ENCODE measurements at regions not wholly inside any gene's neighbourhood (a gene's known extent, or its start where the extent isn't known, plus 50 kb on each side); places are given as distances from the start of the nearest gene placed in this dataset.

DNA sequence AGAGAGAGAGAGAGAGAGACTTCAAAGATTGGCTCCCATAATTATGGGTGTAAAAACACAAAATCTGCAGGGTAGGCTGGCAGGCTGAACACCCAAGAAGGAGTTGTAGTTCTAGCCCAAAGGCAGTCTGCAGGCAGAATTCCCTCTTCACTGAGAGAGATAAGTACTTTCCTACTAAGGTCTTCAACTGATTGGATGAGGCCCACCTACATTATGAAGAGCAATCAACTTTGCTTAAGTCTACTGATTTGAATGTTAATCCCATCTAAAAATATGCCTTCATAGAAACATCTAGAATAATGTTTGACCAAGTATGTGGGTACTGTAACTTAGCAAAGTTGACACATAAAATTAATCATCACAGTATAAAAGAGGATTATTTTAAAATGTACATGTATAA is 949.7 kb downstream of the HACE1 start:
- TF ChIP-seq POLR2A (IDR thresholded peaks at IDR 0.05; ENCODE audit: low read depth, low read length): no peak
- DNase-seq (ENCODE audit: insufficient read length, low spot score) (no peak), FAIRE-seq (no peak)

DNA sequence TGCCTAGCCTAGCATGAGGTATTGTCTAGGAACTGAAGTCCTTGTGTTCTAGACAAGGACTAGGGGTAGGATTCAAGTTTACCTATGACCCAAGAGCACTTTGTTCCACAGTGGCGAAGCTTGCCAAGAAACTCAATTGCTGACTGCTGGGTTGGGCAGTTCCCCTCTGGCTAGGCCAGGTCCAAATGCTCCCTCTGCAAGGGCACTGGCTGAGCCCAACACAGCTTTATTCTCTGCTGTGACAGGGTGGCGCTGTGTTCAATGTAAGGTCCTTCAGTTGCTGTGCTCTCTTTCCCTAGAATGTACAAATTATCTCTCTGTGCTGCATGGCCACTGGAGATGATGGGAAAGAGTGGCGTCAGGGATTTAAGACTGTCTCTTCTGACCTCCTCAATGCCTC is 950.8 kb downstream of the HACE1 start:
- no peak for TF ChIP-seq POLR2A (IDR thresholded peaks at IDR 0.05; ENCODE audit: low read depth, low read length)
- no peak for FAIRE-seq
- DNase-seq (ENCODE audit: insufficient read length, low spot score): no peak

DNA sequence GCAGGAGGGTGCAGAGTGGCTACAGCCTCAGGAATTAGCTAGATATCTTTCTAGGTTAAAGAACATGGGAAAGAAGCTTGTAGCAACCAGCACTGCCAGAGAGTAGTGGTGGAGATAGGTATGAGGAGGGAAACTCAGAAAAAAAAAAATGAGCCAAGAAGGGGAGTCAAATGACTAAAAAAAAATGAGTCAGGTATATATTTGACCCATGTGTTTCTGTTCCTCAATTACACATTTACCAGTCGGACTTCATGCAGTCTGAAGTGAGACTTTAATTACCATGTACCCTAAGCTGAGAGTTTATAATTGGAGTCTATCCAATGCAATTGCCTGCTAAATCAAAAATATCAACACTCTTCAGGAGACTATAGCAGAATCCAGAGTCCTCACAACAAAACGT is 964.6 kb downstream of the HACE1 start:
- DNase-seq (ENCODE audit: insufficient read length, low spot score) (no peak), FAIRE-seq (no peak)
- TF ChIP-seq POLR2A (IDR thresholded peaks at IDR 0.05; ENCODE audit: low read depth, low read length): no peak

DNA sequence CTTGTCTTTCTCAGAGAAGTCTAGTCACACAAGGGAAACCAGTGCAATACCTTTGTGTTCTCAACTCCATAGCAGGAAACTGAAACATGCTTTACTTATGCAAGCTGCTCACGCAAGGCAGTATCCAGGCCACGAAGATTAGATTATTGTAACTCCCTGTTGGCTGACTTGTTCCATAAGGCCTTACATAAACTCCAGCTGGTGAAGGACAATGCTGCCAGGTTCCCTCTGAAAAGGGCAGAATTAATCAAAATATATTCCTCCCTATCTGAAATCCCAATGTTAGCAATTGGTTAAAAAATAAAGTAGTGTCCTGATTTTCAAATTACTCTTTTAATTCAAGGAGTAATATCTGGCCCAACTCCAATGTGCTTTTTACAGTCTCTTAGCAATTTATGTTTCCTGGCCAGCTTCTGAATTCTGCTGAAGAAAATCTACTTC is 966.6 kb downstream of the HACE1 start:
- no peak for TF ChIP-seq POLR2A (IDR thresholded peaks at IDR 0.05; ENCODE audit: low read depth, low read length)
- FAIRE-seq (no peak), DNase-seq (ENCODE audit: insufficient read length, low spot score) (no peak)

DNA sequence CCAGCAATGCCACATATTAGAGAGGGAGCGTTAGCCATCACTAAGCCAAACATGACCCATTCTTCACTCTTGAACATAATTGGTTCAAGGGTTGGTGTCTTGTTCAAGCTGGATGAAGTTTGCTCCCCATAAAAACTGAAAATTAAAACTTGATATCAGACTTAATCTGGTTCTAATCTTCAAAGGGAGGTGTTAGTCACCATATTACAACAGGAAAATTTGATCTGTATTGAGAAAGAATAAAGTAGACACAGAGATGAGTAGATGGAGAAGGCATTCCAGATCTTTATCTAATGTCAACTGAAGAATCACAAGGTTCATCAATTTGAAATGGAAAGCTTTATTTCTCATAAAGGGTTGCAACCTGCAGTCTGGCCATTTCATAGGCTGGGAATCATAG is 972.8 kb downstream of the HACE1 start:
- TF ChIP-seq POLR2A (IDR thresholded peaks at IDR 0.05; ENCODE audit: low read depth, low read length): no peak
- DNase-seq (ENCODE audit: insufficient read length, low spot score) (no peak), FAIRE-seq (no peak)

DNA sequence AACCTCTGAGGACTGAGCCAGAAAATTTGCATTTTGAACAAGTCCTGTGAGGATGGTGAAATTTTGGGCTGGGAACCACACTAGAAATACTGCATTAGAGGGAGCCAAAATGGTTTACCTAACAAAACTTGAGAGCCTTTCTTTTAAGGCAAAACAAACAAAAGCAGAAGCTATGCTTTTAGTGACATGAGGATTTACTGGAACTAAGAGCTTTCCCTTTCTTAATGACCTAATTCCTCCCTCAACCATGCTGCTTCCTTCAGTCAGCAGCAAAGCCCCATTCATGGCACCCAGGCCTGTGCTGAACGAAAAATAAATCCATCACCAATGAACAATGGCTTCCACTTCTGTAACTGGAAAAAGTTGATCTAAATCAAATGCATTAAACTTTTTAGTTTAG is 974.3 kb downstream of the HACE1 start:
- DNase-seq (ENCODE audit: insufficient read length, low spot score): no peak
- no peak for TF ChIP-seq POLR2A (IDR thresholded peaks at IDR 0.05; ENCODE audit: low read depth, low read length)
- no peak for FAIRE-seq

DNA sequence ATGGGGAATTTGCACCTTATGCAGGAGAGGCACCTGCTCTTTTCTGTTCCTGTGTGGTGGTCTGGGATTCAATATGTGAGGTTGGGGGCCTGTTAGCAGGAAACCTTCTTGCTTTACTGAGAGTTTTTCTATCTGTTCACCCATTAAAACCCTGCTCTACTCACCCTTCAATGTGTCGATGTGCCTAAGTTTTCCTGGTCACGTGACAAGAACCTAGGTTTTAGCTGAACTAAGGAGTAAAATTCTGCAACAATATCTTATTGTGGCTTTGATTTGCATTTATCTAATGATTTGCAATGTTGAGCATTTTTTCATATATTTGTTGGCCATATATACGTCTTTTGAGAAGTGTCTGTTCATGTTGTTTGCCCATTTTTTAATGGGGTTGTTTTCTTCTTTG is 979.9 kb downstream of the HACE1 start:
- TF ChIP-seq POLR2A (IDR thresholded peaks at IDR 0.05; ENCODE audit: low read depth, low read length): no peak
- DNase-seq (ENCODE audit: insufficient read length, low spot score) (no peak), FAIRE-seq (no peak)

DNA sequence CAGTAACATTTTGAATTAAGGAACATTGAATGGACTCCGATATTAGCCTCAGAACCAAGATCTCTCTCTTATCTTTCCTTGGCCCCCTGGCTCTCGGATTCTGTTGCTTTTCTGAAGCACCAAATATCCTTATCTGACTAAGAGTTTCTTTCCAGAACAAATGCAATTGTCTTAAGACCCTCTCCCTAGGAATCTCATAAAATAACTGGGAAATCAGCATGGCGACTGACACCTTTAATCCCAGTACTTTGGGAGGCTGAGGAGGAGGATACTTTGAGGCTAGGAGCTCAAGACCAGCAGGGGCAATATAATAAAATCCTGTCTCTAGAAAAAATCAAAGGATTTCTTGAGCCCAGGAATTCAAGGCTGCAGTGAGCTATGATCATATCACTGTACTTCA is 984.5 kb downstream of the HACE1 start:
- no peak for DNase-seq (ENCODE audit: insufficient read length, low spot score)
- no peak for TF ChIP-seq POLR2A (IDR thresholded peaks at IDR 0.05; ENCODE audit: low read depth, low read length)
- no peak for FAIRE-seq

DNA sequence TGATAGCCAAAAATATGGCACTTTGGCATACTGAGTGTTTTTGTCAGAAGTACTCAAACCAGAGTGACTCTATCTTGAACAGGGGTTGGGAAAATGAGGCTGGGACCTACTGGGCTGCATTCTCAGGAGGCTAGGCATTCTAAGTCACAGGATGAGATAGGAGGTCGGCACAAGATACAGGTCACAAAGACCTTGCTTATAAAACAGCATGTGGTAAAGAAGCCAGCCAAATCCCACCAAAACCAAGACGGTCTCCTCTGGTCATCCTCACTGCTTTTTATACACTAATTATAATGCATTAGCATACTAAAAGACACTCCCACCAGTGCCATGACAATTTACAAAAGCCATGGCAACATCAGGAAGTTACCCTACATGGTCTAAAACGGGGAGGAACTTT is 985.1 kb downstream of the HACE1 start:
- DNase-seq (ENCODE audit: insufficient read length, low spot score): no peak
- no peak for TF ChIP-seq POLR2A (IDR thresholded peaks at IDR 0.05; ENCODE audit: low read depth, low read length)
- FAIRE-seq: no peak

DNA sequence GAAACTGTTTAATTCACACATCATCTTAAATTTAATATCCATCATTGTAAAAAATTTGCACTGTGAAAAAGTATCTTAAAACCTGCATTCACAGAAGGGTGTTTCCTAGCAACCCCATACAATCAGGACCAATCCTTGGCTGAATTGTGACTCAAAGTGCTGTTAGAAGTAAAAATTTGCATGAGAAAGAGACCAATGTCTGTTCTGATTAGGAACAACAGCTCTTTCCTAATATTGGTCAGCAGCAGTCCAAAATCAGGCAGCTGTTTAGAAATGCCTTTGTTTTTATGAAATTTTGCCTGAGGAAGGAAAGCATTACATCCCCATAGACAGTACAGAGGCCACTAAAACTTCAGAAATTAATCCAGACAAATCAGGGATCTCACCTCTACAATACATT is 987.0 kb downstream of the HACE1 start:
- no peak for DNase-seq (ENCODE audit: insufficient read length, low spot score)
- no peak for TF ChIP-seq POLR2A (IDR thresholded peaks at IDR 0.05; ENCODE audit: low read depth, low read length)
- no peak for FAIRE-seq

DNA sequence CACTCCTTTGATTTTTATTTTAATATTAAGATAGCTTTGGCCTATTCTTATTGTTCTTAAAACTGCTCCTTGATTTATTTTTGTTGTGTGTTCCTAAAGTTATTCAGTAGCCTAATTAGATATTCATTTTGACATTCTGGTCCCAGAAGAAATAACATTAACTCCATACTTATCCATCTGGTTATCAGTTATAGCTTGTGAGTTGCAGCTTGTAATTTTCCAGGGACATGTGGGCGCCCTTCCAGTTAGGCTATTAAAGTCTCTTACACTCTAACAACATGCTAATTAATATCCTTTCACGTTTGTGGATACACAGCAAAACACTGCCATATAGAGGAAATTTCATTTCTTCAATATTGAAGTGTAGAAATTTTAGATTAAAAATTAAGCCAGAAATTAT is 987.5 kb downstream of the HACE1 start:
- DNase-seq (ENCODE audit: insufficient read length, low spot score): no peak
- no peak for TF ChIP-seq POLR2A (IDR thresholded peaks at IDR 0.05; ENCODE audit: low read depth, low read length)
- no peak for FAIRE-seq

DNA sequence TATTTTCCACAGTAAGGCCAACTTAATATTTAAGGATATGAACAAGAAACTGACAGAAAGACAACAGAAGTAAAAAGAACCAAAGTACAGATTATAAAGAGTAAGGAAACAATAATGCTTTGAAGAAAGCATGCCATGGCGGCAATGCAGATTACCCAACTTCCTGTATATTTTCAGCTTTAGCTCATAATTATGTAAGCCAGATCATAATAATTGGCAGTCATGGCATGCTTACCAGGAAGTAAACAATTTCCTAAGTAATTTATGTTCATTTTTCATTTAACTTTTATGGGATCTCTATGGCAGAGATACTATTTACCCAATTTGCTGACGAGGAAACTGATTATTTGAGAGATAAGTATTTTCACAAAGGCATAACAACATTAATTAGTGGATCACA is 988.7 kb downstream of the HACE1 start:
- DNase-seq (ENCODE audit: insufficient read length, low spot score) (no peak), FAIRE-seq (no peak)
- no peak for TF ChIP-seq POLR2A (IDR thresholded peaks at IDR 0.05; ENCODE audit: low read depth, low read length)

DNA sequence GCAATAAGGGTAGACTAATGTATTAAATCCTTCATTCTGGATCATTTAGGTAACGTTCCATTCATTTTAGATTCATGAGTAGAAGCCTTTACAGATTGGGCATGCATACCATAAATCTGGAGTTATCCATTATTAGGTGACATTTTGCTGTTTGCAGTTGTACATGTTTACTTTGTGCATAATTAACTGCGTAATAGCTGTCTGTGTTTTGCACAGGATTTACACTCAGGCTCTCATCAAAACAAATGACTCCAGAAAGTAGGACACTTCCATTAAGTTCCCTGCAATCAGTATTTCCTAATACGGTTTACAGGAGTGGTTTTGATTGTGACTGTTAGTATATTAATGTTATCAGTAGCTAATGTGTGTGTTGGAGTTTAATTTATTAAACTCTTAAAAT is 997.4 kb downstream of the HACE1 start:
- TF ChIP-seq POLR2A (IDR thresholded peaks at IDR 0.05; ENCODE audit: low read depth, low read length): no peak
- no peak for FAIRE-seq
- DNase-seq (ENCODE audit: insufficient read length, low spot score): no peak

DNA sequence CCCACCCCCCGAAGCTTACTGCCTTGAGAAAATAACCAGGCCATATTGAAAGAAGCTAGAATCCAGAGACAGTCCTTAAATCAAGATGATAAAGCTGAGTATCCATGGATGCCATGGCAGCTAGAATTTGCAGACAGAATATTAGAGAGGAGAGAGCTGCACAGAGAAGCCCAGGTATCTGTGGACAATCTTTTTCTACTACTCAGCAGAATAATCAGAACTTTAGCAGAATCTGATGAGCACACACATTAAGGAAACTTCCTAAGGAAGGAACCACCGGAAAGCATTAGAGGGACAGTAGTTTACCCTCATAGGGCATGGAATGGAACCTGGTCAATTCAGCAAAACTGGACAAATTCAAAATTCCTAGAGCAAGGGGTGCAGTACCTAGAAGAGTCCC is 1001.7 kb downstream of the HACE1 start:
- FAIRE-seq: no peak
- no peak for DNase-seq (ENCODE audit: insufficient read length, low spot score)
- no peak for TF ChIP-seq POLR2A (IDR thresholded peaks at IDR 0.05; ENCODE audit: low read depth, low read length)

DNA sequence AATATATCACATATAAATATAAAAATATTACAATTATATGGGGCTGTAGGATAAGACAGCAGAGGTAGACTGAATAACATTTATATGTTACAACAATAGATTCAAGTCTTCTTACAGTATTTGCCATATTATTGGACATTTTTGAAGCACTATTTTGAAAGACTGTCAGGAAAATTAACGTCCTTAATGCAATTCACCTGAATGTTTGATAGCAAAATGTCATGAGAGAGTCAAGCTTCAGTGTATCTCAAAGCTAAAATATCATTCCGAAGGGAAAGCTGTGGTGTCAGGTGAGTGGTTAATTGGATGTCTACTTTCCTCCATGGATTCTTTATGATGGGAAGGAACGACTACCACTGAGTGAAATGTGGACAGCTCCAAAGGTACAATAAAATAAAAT is 1004.0 kb downstream of the HACE1 start:
- DNase-seq (ENCODE audit: insufficient read length, low spot score) (no peak), FAIRE-seq (no peak)
- TF ChIP-seq POLR2A (IDR thresholded peaks at IDR 0.05; ENCODE audit: low read depth, low read length): no peak

DNA sequence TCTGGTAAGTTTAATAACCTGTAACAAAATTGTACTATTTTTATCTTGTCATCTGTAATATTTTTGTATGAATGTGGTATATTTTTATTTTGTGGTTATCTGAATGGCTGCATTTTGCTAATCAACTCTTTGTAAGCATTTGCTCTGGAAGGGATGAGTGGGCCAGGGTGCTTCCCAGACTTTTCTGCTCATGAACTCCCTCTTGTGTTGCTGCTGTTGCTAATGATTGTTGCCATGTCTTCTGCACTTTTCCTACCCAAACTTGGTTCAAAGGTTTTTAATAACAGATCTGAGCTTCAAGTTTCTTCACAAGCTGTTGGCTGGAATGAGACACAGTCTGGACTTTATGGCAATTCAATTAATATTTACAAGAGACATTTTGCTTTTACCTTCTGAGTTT is 1005.7 kb downstream of the HACE1 start:
- FAIRE-seq (no peak), DNase-seq (ENCODE audit: insufficient read length, low spot score) (no peak)
- no peak for TF ChIP-seq POLR2A (IDR thresholded peaks at IDR 0.05; ENCODE audit: low read depth, low read length)
